ENCODE measurements at regions not wholly inside any gene's neighbourhood (a gene's known extent, or its start where the extent isn't known, plus 50 kb on each side); places are given as distances from the start of the nearest gene placed in this dataset.

DNA sequence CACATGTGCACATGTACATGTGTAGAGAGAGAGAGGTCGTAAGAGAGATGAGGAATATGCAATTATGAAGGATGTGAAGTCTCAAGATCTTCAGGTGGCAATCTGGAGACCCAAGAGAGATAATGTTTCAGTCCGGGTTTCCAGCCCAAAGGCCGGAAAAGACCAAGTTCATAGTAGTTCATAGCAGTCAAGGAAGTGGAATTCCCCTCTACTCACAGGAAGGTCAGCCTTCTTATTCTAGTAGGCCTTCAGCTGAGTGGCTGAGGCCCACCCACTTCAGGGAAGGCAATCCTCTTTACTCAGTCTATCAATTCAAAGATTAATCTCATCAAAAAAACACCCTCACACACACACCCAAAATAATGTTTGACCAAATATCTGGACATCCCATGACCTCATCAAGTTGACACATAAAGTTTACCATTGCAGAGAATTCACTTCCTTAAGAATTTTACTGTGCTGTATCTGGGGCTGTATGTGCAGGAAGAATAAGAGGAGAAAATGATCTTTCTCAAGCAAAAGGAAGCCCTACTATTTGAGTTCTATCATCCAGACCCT, 114.6 kb downstream of the TNFSF18 start:
- no peak overlapping the region for H3K4ac ChIP-seq (replicated peaks; ENCODE audit: insufficient read length, low read depth, low read length)
- H3K36me3 ChIP-seq (ENCODE audit: control insufficient read depth in 2 of 4, insufficient read depth in 4 of 4, low read length in 3 of 4) = no peaks in the 10 kb centered on the region
- no peak overlapping the region for H4K5ac ChIP-seq (ENCODE audit: insufficient read length, low read depth, low read length)
- no peak overlapping the region for H2BK20ac ChIP-seq (ENCODE audit: low read length)
- H3K23ac ChIP-seq (ENCODE audit: insufficient read length) = no peak overlapping the region
- H2AK5ac ChIP-seq (ENCODE audit: low read depth, low read length) = no peak overlapping the region
- FAIRE-seq (no peak), DNase-seq (ENCODE audit: low read depth in 1 of 2, low spot score in 2 of 2) (no peak)
- no peak overlapping the region for H3K56ac ChIP-seq (replicated peaks; ENCODE audit: insufficient read length, low read depth, low read length)
- no peak overlapping the region for H4K91ac ChIP-seq (replicated peaks; ENCODE audit: insufficient read length, low read length)
- H3K9me3 ChIP-seq (ENCODE audit: insufficient read depth in 2 of 2, low read depth in 1 of 2, low read length in 1 of 2) = no peaks in the 10 kb centered on the region
- no peak overlapping the region for H3K27ac ChIP-seq (ENCODE audit: low read depth, low read length)
- H3K4me1 ChIP-seq (replicated peaks in 1 of 4; ENCODE audit: control insufficient read depth in 3 of 4, insufficient read depth in 4 of 4, low read length in 3 of 4) = no peaks in the 10 kb centered on the region
- no peaks in the 10 kb centered on the region for H3K79me2 ChIP-seq (ENCODE audit: control insufficient read depth in 1 of 2, insufficient read depth in 2 of 2, low read length in 2 of 2)
- TF ChIP-seq GTF2F1 (IDR thresholded peaks at IDR 0.05; ENCODE audit: borderline replicate concordance, low read depth, low read length) = no peak
- no peak for TF ChIP-seq BRCA1 (IDR thresholded peaks at IDR 0.05; ENCODE audit: low read depth, low read length)
- ChIA-PET CTCF (ENCODE audit: partially characterized antibody) (no interaction called here), POLR2A (ENCODE audit: partially characterized antibody) (no interaction called here)
- H3K79me1 ChIP-seq (ENCODE audit: low read depth, low read length) = no peaks in the 10 kb centered on the region
- no peak overlapping the region for H2BK12ac ChIP-seq (ENCODE audit: low read depth, low read length)
- H3K9ac ChIP-seq (replicated peaks in 1 of 4; ENCODE audit: extremely low read depth in 1 of 4, low read depth in 3 of 4, low read length in 3 of 4) = no peak overlapping the region
- no peak overlapping the region for H2AFZ ChIP-seq (ENCODE audit: low read length)
- H3K14ac ChIP-seq (ENCODE audit: insufficient read length) = no peak overlapping the region
- no peak overlapping the region for H3K4me2 ChIP-seq (ENCODE audit: insufficient read depth in 1 of 2, low read depth in 2 of 2, low read length in 2 of 2)
- H3K4me3 ChIP-seq (ENCODE audit: extremely low read depth in 1 of 4, insufficient read depth in 2 of 4, low read depth in 3 of 4, low read length in 4 of 4) = no peak overlapping the region
- H3K18ac ChIP-seq (ENCODE audit: extremely low read depth, low read length) = no peak overlapping the region
- no peak overlapping the region for H2BK5ac ChIP-seq (ENCODE audit: low read depth, low read length)
- no peaks in the 10 kb centered on the region for H3K23me2 ChIP-seq (ENCODE audit: low read depth, low read length)
- H4K8ac ChIP-seq (ENCODE audit: extremely low read depth, insufficient read depth, low read length) = no peak overlapping the region
- no peaks in the 10 kb centered on the region for H3K27me3 ChIP-seq (replicated peaks in 1 of 4; ENCODE audit: control insufficient read depth in 3 of 4, extremely low read depth in 1 of 4, insufficient read depth in 3 of 4, low read length in 3 of 4)
- H2BK15ac ChIP-seq (ENCODE audit: low read length) = no peak overlapping the region
- H4K20me1 ChIP-seq (replicated peaks in 1 of 2; ENCODE audit: control insufficient read depth in 1 of 2, insufficient read depth in 2 of 2, low read length in 2 of 2) = no peaks in the 10 kb centered on the region
- no peak overlapping the region for H2BK120ac ChIP-seq (replicated peaks; ENCODE audit: low read depth, low read length)
- WGBS, 2 experiments (ENCODE audit: extremely low coverage in 1 of 2, insufficient coverage in 1 of 2, insufficient read length in 1 of 2, insufficient replicate concordance in 2 of 2, low coverage in 1 of 2, low lambda C conversion rate in 2 of 2, missing lambda C conversion rate in 1 of 2) = 98% methylated on average over 3 of the region's 3 CpGs; no CpG with 5 or more reads in 1 of the 2 experiments

Measured in H1 (cell line).